Upper lobe of left lung (tissue), 6 donors: ENCODE measurements at regions not wholly inside any gene's neighbourhood (a gene's known extent, or its start where the extent isn't known, plus 50 kb on each side); places are given as distances from the start of the nearest gene placed in this dataset.
A peak's percentile ranks its signal among the peaks of the same experiment; 100 is the strongest.

ENCODE experiments used
- ATAC-seq, 2 donors: fragments of 200-7000 bp; cut with Tn5 transposase; one replicate each; pipeline ENCODE4 v1.9.1; 2022; ENCODE audit warnings: mild to moderate bottlenecking in 2 of 2, moderate library complexity in 2 of 2; ENCODE audit not compliant: low FRiP score in 2 of 2
- DNase-seq, 2 donors: peaks; one replicate each; pipeline ENCODE4 v3.0.0-alpha.2; 2019 to 2020
- H3K27ac ChIP-seq, 4 donors: fragments of 200-600 bp; sonication (generic); one replicate each; pipeline ENCODE4 v1.5.1; 2016 to 2019
- H3K27me3 ChIP-seq, 4 donors: fragments of 200-600 bp; sonication (generic); one replicate each; pipeline ENCODE4 v1.5.1; 2017 to 2019
- H3K36me3 ChIP-seq, 4 donors: fragments of 200-600 bp; sonication (generic); one replicate each; pipeline ENCODE4 v1.5.1; 2016 to 2019
- H3K4me1 ChIP-seq, 4 donors: fragments of 200-600 bp; sonication (generic); one replicate each; pipeline ENCODE4 v1.5.1; 2018 to 2019
- H3K4me3 ChIP-seq, 4 donors: fragments of 200-600 bp; sonication (generic); one replicate each; pipeline ENCODE4 v1.5.1; 2017 to 2019; ENCODE audit warnings: mild to moderate bottlenecking in 2 of 4, moderate library complexity in 1 of 4
- H3K9me3 ChIP-seq, 4 donors: fragments of 200-600 bp; sonication (generic); one replicate each; pipeline ENCODE4 v1.5.1; 2018 to 2019
- EP300 ChIP-seq, 4 donors: sonication (generic); formaldehyde crosslinking; IDR thresholded peaks; one replicate each; pipeline ENCODE4 v1.5.1; 2017; ENCODE audit warnings: antibody characterized with exemption in 4 of 4, control low read depth in 2 of 4
- POLR2A ChIP-seq, 4 donors: fragments of 450-650 bp; IDR thresholded peaks; one replicate each; pipeline ENCODE4 v1.5.1; 2016 to 2017; ENCODE audit warnings: antibody characterized with exemption in 4 of 4, mild to moderate bottlenecking in 2 of 4
- POLR2AphosphoS5 ChIP-seq, 2 donors: sonication (generic); formaldehyde crosslinking; IDR thresholded peaks; one replicate each; pipeline ENCODE4 v1.5.1; 2017; ENCODE audit warnings: antibody characterized with exemption in 2 of 2
- WGBS, 2 donors: methylation state at CpG; one replicate each; pipeline ENCODE4 v1.1.5; 2017 to 2018; 5-methylcytosine and 5-hydroxymethylcytosine counted together
- TF ChIP-seq, protein P1 (sequence below), 6 experiments: fragments of 450-650 bp in 4 of 6; fragments of 200-600 bp in 2 of 6; sonication (generic) in 2 of 6; IDR thresholded peaks; one replicate each; pipeline ENCODE4 v1.5.1; 2016 to 2019; ENCODE audit warnings: antibody characterized with exemption in 6 of 6
- donor health status: DM: no; HTN: no; CAD: no; lungs with moderate emphysema.
- donor health status: DM: no; HTN: yes; CAD: no; lungs with severe emphysema.

DNA sequence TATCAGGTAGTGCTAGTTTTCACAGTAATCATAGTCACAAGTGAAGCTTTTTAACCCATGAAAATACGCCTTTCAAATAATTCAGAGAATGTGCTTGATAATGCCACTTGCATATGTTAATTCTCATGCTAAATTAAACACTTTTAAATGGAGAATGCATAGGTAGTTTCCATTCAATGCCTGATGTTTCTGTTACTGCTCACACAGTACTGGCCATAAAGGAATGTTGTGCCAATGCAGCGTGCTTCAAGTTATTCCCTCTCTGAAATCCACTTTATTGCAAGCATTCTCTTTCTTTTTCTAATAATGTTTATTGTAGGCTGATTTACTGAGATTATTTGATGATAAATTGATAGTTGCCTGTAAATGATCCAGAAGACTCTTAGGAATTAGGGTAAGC lies 513.0 kb upstream of the KLF12 start:
- no peak for ATAC-seq

DNA sequence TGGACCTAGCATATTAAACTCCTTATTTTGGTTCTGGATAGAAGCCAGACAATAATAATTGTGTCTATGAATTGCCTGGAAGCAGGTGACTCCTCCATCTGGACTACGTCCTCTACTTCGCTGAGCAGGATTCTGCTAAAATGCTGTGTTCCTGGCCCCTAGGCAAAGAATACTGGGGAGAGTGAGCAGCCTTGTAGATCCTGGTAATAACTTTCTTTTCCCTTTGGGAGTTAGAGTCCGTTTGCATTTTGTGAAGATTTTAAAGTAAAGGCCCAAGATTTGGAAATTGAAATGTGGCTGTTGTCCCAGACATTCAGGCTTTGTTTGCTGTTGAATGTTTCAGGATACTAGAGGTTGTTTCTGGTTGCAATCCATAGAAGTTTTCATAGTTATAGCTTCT lies 511.9 kb upstream of the KLF12 start:
- H3K9me3 ChIP-seq: no peaks in the 10 kb centered on the region
- no peak for TF ChIP-seq POLR2A (IDR thresholded peaks at IDR 0.05)
- TF ChIP-seq, protein P1, sequence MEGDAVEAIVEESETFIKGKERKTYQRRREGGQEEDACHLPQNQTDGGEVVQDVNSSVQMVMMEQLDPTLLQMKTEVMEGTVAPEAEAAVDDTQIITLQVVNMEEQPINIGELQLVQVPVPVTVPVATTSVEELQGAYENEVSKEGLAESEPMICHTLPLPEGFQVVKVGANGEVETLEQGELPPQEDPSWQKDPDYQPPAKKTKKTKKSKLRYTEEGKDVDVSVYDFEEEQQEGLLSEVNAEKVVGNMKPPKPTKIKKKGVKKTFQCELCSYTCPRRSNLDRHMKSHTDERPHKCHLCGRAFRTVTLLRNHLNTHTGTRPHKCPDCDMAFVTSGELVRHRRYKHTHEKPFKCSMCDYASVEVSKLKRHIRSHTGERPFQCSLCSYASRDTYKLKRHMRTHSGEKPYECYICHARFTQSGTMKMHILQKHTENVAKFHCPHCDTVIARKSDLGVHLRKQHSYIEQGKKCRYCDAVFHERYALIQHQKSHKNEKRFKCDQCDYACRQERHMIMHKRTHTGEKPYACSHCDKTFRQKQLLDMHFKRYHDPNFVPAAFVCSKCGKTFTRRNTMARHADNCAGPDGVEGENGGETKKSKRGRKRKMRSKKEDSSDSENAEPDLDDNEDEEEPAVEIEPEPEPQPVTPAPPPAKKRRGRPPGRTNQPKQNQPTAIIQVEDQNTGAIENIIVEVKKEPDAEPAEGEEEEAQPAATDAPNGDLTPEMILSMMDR (IDR thresholded peaks at IDR 0.05): no peak
- no peak for TF ChIP-seq POLR2AphosphoS5 (IDR thresholded peaks at IDR 0.05)
- TF ChIP-seq EP300 (IDR thresholded peaks at IDR 0.05): no peak
- H3K27me3 ChIP-seq: no peaks in the 10 kb centered on the region
- WGBS, 2 donors: 82 to 85% methylated on average over 3 of the region's 3 CpGs
- H3K4me1 ChIP-seq: no peaks in the 10 kb centered on the region
- no peak for ATAC-seq
- no peaks in the 10 kb centered on the region for H3K36me3 ChIP-seq
- no peak for DNase-seq
- no peak overlapping the region for H3K4me3 ChIP-seq
- no peak overlapping the region for H3K27ac ChIP-seq

More for the DNA sequence above, 513.0 kb upstream of the KLF12 start:
- H3K27me3 ChIP-seq: no peaks in the 10 kb centered on the region
- no peak for DNase-seq
- no peak overlapping the region for H3K27ac ChIP-seq
- WGBS, 2 donors: 90 to 92% methylated on average over 2 of the region's 2 CpGs
- no peaks in the 10 kb centered on the region for H3K36me3 ChIP-seq
- no peaks in the 10 kb centered on the region for H3K4me1 ChIP-seq
- TF ChIP-seq, protein P1 (IDR thresholded peaks at IDR 0.05): no peak
- no peak for TF ChIP-seq EP300 (IDR thresholded peaks at IDR 0.05)
- TF ChIP-seq POLR2AphosphoS5 (IDR thresholded peaks at IDR 0.05): no peak
- no peak for TF ChIP-seq POLR2A (IDR thresholded peaks at IDR 0.05)
- H3K9me3 ChIP-seq: no peaks in the 10 kb centered on the region
- H3K4me3 ChIP-seq: no peak overlapping the region

DNA sequence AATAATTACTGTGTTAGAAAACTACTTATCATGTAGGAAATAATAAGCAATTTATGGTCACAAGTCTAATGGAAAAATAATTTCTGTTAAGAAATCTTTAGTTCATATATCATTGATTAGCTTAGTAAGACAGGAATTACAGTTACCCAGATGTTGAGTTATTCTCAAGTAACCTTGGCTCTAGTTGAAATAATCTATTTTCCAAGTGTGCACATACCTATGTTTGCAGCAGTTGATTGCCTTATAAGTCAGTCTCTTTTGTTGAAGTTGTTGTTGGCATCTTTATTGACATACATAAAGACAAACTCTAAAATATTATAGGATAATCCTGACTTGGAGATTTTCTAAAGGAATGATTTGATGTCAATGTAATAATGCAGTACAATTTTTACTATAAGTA lies 511.4 kb upstream of the KLF12 start:
- DNase-seq (no peak), ATAC-seq (no peak)
- H3K27me3 ChIP-seq: no peaks in the 10 kb centered on the region

DNA sequence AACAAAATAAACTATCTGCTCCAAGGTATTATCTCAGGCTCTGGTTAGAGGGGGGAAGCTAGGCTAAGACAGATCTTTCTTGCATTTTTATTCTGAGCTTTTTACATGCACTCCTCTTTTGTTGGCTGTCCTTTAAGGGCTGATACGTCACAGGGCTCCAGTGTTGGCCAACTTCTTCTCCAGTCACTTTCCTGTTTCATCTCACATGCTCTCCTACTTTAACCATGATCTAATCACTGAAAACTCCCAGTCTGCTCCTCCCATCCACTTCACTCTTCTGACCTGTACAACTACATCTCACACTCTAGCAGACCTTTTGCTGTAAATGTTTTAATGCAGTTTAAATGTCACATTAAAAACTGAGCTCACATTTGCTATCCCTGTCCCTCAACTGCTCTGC lies 510.0 kb upstream of the KLF12 start:
- no peaks in the 10 kb centered on the region for H3K27me3 ChIP-seq

More for the DNA sequence above, 511.4 kb upstream of the KLF12 start:
- no peak overlapping the region for H3K27ac ChIP-seq
- no peaks in the 10 kb centered on the region for H3K4me1 ChIP-seq
- H3K9me3 ChIP-seq: no peaks in the 10 kb centered on the region
- no peak overlapping the region for H3K4me3 ChIP-seq
- no peaks in the 10 kb centered on the region for H3K36me3 ChIP-seq
- TF ChIP-seq POLR2A (IDR thresholded peaks at IDR 0.05): no peak
- TF ChIP-seq POLR2AphosphoS5 (IDR thresholded peaks at IDR 0.05): no peak
- TF ChIP-seq, protein P1 (IDR thresholded peaks at IDR 0.05): no peak
- no peak for TF ChIP-seq EP300 (IDR thresholded peaks at IDR 0.05)

DNA sequence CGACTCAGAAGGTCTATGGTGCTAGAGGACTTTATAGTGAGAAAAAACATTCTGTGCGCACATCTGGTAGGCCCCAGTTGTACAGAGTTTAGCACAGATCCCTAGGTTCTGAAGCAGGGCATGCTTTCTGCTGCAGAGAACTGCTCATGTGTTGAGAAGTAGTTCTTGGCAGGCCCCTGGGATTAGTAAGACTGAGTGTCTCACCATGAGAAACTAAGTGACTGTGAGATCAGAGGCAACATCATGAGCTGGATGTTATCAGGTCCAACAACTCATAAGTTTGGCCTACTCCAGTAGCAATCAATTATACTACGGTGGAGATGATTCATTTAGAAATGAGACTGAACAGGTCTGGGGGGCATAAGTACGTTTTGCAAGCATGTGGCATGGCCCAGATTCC lies 507.4 kb upstream of the KLF12 start:
- DNase-seq: no peak
- no peak for ATAC-seq
- Histone ChIP-seq H3K4me1 (no peaks in the 10 kb centered on the region), H3K9me3 (no peaks in the 10 kb centered on the region), H3K4me3 (no peak overlapping the region), H3K27ac (no peak overlapping the region), H3K36me3 (no peaks in the 10 kb centered on the region), H3K27me3 (no peaks in the 10 kb centered on the region)
- 76 to 95% methylated on average over 4 of the region's 4 CpGs for WGBS, 2 donors
- TF ChIP-seq POLR2AphosphoS5 (IDR thresholded peaks at IDR 0.05): no peak

More for the DNA sequence above, 510.0 kb upstream of the KLF12 start:
- ATAC-seq (peak in 1 of 2 donors; percentile 64), DNase-seq (no peak)
- TF ChIP-seq EP300 (IDR thresholded peaks at IDR 0.05) (no peak), POLR2A (IDR thresholded peaks at IDR 0.05) (no peak), POLR2AphosphoS5 (IDR thresholded peaks at IDR 0.05) (no peak)
- TF ChIP-seq, protein P1 (IDR thresholded peaks at IDR 0.05): no peak
- H3K36me3 ChIP-seq: no peaks in the 10 kb centered on the region
- H3K4me1 ChIP-seq: no peaks in the 10 kb centered on the region
- 44 to 72% methylated on average over 1 of the region's 1 CpG for WGBS, 2 donors
- H3K9me3 ChIP-seq: no peaks in the 10 kb centered on the region
- H3K4me3 ChIP-seq: no peak overlapping the region
- H3K27ac ChIP-seq: no peak overlapping the region
